ENCODE measurements at regions not wholly inside any gene's neighbourhood (a gene's known extent, or its start where the extent isn't known, plus 50 kb on each side); places are given as distances from the start of the nearest gene placed in this dataset.

- intact Hi-C loops (cut with DNase I; ENCODE audit: low total_unique reads) = no loop called here
- TF ChIP-seq CTCF (IDR thresholded peaks at IDR 0.05) (no peak), POLR2A (IDR thresholded peaks at IDR 0.05) (no peak)
- no peak overlapping the region for H3K4me3 ChIP-seq (ENCODE audit: low read depth, poor library complexity, severe bottlenecking)
- DNase-seq (ENCODE audit: low spot score in 2 of 2) = no peak
- WGBS, 2 donors = 44 to 56% methylated on average over 6 of the region's 6 CpGs
These were observed 373.8 kb upstream of the RAB6C start for GRCh38 chr2:129605646-129606045.

- intact Hi-C loops (cut with DNase I; ENCODE audit: low total_unique reads) = no loop called here
- no peak overlapping the region for H3K4me3 ChIP-seq (ENCODE audit: low read depth, poor library complexity, severe bottlenecking)
- DNase-seq (ENCODE audit: low spot score in 2 of 2) = no peak
- WGBS, 2 donors = 55 to 67% methylated on average over 12 of the region's 12 CpGs
- TF ChIP-seq POLR2A (IDR thresholded peaks at IDR 0.05) = no peak
These were observed 372.8 kb upstream of the RAB6C start for GRCh38 chr2:129606496-129607270.

- no peak for DNase-seq (ENCODE audit: low spot score in 2 of 2)
- 89 to 90% methylated on average over 3 of the region's 3 CpGs for WGBS, 2 donors
- intact Hi-C loops (cut with DNase I; ENCODE audit: low total_unique reads) = no loop called here
- no peak overlapping the region for H3K4me3 ChIP-seq (ENCODE audit: low read depth, poor library complexity, severe bottlenecking)
- no peak for TF ChIP-seq POLR2A (IDR thresholded peaks at IDR 0.05)
- no peak for TF ChIP-seq CTCF (IDR thresholded peaks at IDR 0.05)
These were observed 370.2 kb upstream of the RAB6C start for GRCh38 chr2:129609224-129609623.

GRCh38 chr2:129610766-129611165, 368.7 kb upstream of the RAB6C start:
- intact Hi-C loops (cut with DNase I; ENCODE audit: low total_unique reads) = no loop called here
- TF ChIP-seq POLR2A (IDR thresholded peaks at IDR 0.05) = no peak
- no peak for TF ChIP-seq CTCF (IDR thresholded peaks at IDR 0.05)
- no peak overlapping the region for H3K4me3 ChIP-seq (ENCODE audit: low read depth, poor library complexity, severe bottlenecking)
- 66 to 69% methylated on average over 6 of the region's 6 CpGs for WGBS, 2 donors
- DNase-seq (ENCODE audit: low spot score in 2 of 2) = no peak

- 87 to 90% methylated on average over 6 of the region's 6 CpGs for WGBS, 2 donors
These were observed 368.0 kb upstream of the RAB6C start for GRCh38 chr2:129611471-129611870.

GRCh38 chr2:129619471-129619870, 360.0 kb upstream of the RAB6C start:
- intact Hi-C loops (cut with DNase I; ENCODE audit: low total_unique reads) = no loop called here
- DNase-seq (ENCODE audit: low spot score in 2 of 2) = no peak
- TF ChIP-seq CTCF (IDR thresholded peaks at IDR 0.05) (no peak), POLR2A (IDR thresholded peaks at IDR 0.05) (no peak)
- H3K4me3 ChIP-seq (ENCODE audit: low read depth, poor library complexity, severe bottlenecking) = no peak overlapping the region
- WGBS, 2 donors = 30 to 33% methylated on average over 5 of the region's 5 CpGs

More at GRCh38 chr2:129611471-129611870, 368.0 kb upstream of the RAB6C start:
- intact Hi-C loops (cut with DNase I; ENCODE audit: low total_unique reads) = no loop called here
- TF ChIP-seq POLR2A (IDR thresholded peaks at IDR 0.05) (no peak), CTCF (IDR thresholded peaks at IDR 0.05) (no peak)
- H3K4me3 ChIP-seq (ENCODE audit: low read depth, poor library complexity, severe bottlenecking) = no peak overlapping the region
- DNase-seq (ENCODE audit: low spot score in 2 of 2) = no peak

Measured in lower leg skin (tissue), 4 donors.